ENCODE measurements at regions not wholly inside any gene's neighbourhood (a gene's known extent, or its start where the extent isn't known, plus 50 kb on each side); places are given as distances from the start of the nearest gene placed in this dataset.

GRCh38 chr18:73923866-73924265 lies 223.8 kb downstream of the FBXO15 start:
- H3K9ac ChIP-seq (ENCODE audit: extremely low read depth, insufficient read length, low read length) = no peak overlapping the region
- no peak overlapping the region for H3K27ac ChIP-seq (ENCODE audit: insufficient read length, low read depth, low read length)
- H2BK5ac ChIP-seq (ENCODE audit: insufficient read length, low read length) = no peak overlapping the region
- H3K27ac Mint-ChIP-seq = no peak overlapping the region
- no peak overlapping the region for H4K8ac ChIP-seq (replicated peaks; ENCODE audit: insufficient read length, low read depth, low read length)
- no peaks in the 10 kb centered on the region for H3K79me1 ChIP-seq (ENCODE audit: insufficient read depth, low read depth, low read length, poor library complexity, severe bottlenecking)
- H3K14ac ChIP-seq (ENCODE audit: insufficient read depth, low read length) = no peak overlapping the region
- H3K27me3 ChIP-seq (ENCODE audit: insufficient read depth, low read length) = no peaks in the 10 kb centered on the region
- H3K4me1 Mint-ChIP-seq = no peaks in the 10 kb centered on the region
- no peaks in the 10 kb centered on the region for H3K9me3 ChIP-seq (ENCODE audit: control insufficient read depth, low read depth, low read length)
- H3K18ac ChIP-seq (ENCODE audit: insufficient read length, low read depth, low read length) = no peak overlapping the region
- no peak overlapping the region for H2BK120ac ChIP-seq (ENCODE audit: low read depth, low read length, poor library complexity, severe bottlenecking)
- H3K4me2 ChIP-seq (ENCODE audit: insufficient read depth, insufficient read length, low read length) = no peak overlapping the region
- H3K79me2 ChIP-seq (ENCODE audit: insufficient read depth, low read length) = no peaks in the 10 kb centered on the region
- H2BK12ac ChIP-seq (ENCODE audit: insufficient read length, low read depth, low read length) = no peak overlapping the region
- no peak overlapping the region for H4K91ac ChIP-seq (ENCODE audit: insufficient read length, low read depth, low read length)
- H3K4me3 Mint-ChIP-seq = no peak overlapping the region
- H3K4ac ChIP-seq (ENCODE audit: low read depth, low read length) = no peak overlapping the region
- H2BK20ac ChIP-seq (ENCODE audit: low read depth, low read length, poor library complexity, severe bottlenecking) = no peak overlapping the region
- no CpG with 5 or more reads among the region's 3 CpGs for WGBS (ENCODE audit: extremely low coverage, insufficient read length, low lambda C conversion rate)
- no peak overlapping the region for H2AFZ ChIP-seq (ENCODE audit: low read length)
- no peaks in the 10 kb centered on the region; a peak in 1 of 7 replicates for H3K36me3 Mint-ChIP-seq (ENCODE audit: insufficient read depth in 1 of 3, low read depth in 3 of 3)
- no peak for DNase-seq
- H3K4me1 ChIP-seq (ENCODE audit: insufficient read depth, low read length) = no peaks in the 10 kb centered on the region
- H3K56ac ChIP-seq (ENCODE audit: insufficient read length, low read depth, low read length) = no peak overlapping the region
- H2BK15ac ChIP-seq (ENCODE audit: low read depth, low read length) = no peak overlapping the region
- no peaks in the 10 kb centered on the region; a peak in 1 of 5 replicates for H3K9me3 Mint-ChIP-seq
- no peak for TF ChIP-seq CTCF (conservative IDR thresholded peaks at IDR 0.05)
- no peak overlapping the region for H3T11ph ChIP-seq (ENCODE audit: low read length)
- no peaks in the 10 kb centered on the region; the same call in 1 of the 2 replicates for H3K27me3 Mint-ChIP-seq (ENCODE audit: low read depth)
- H4K20me1 ChIP-seq (ENCODE audit: control insufficient read depth, insufficient read depth, insufficient read length) = no peaks in the 10 kb centered on the region
- no peak overlapping the region for H2AK5ac ChIP-seq (ENCODE audit: insufficient read length, low read length)
- no peak overlapping the region for H3K23ac ChIP-seq (ENCODE audit: insufficient read length, low read depth, low read length)
- H3K23me2 ChIP-seq (ENCODE audit: insufficient read length, low read depth, low read length, poor library complexity, severe bottlenecking) = no peaks in the 10 kb centered on the region
- H4K5ac ChIP-seq (ENCODE audit: insufficient read length, low read depth, low read length) = no peak overlapping the region

Measured in H9 (cell line).